Naive thymus-derived CD4-positive, alpha-beta T cell (primary cell): ENCODE measurements at regions not wholly inside any gene's neighbourhood (a gene's known extent, or its start where the extent isn't known, plus 50 kb on each side); places are given as distances from the start of the nearest gene placed in this dataset.
"Not testable (repeated sequence)": the region's sequence is repeated elsewhere in the genome, so short reads cannot be mapped to it uniquely, and the experiment has no call there.

Source experiments
- ATAC-seq: fragments of 150-1000 bp; cut with Tn5 transposase; 2 replicates; pipeline ENCODE4 v1.10.0; 2021; ENCODE audit warnings: mild to moderate bottlenecking, moderate library complexity
- CTCF ChIA-PET: fragments of 350-600 bp; sonication (Branson Sonifier 250); formaldehyde crosslinking; loops from one replicate; lab custom pipeline; 2021; ENCODE audit warnings: antibody characterized with exemption; lab: Charles Lee
- POLR2A ChIA-PET: fragments of 350-600 bp; sonication (Branson Sonifier 250); formaldehyde crosslinking; loops from one replicate; lab custom pipeline; 2021; ENCODE audit warnings: antibody characterized with exemption, inconsistent platforms; lab: Charles Lee
- DNase-seq, 9 donors: peaks; one replicate each; pipeline versions ENCODE4 v3.0.0 to v3.0.0-alpha.2; 2020 to 2022; ENCODE audit warnings: mixed read lengths in 1 of 9
- H3K27ac ChIP-seq: one replicate; pipeline ENCODE4 v1.7.0; 2013; ENCODE audit warnings: mild to moderate bottlenecking, low read depth, low read length, moderate library complexity
- H3K27me3 ChIP-seq, 2 donors: one replicate each; pipeline ENCODE4 v1.7.0; 2013; ENCODE audit warnings: low read length in 2 of 2, mild to moderate bottlenecking in 2 of 2, moderate library complexity in 2 of 2; ENCODE audit not compliant: control insufficient read depth in 2 of 2, insufficient read depth in 2 of 2
- H3K36me3 ChIP-seq, 3 experiments: 1 replicate in 2 of 3; 2 replicates in 1 of 3; pipeline ENCODE4 v1.7.0; 2013; ENCODE audit warnings: low read length in 3 of 3, mild to moderate bottlenecking in 3 of 3, moderate library complexity in 1 of 3; ENCODE audit not compliant: insufficient read depth in 3 of 3, control insufficient read depth in 2 of 3
- H3K4me1 ChIP-seq, 2 donors: one replicate each; pipeline ENCODE4 v1.7.0; 2013; ENCODE audit warnings: low read length in 2 of 2, mild to moderate bottlenecking in 2 of 2, moderate library complexity in 1 of 2; ENCODE audit not compliant: control insufficient read depth in 2 of 2, insufficient read depth in 2 of 2
- H3K4me3 ChIP-seq: 2 replicates; pipeline ENCODE4 v1.7.0; 2013; ENCODE audit warnings: mild to moderate bottlenecking, low read length
- H3K9me3 ChIP-seq, 3 experiments: 1 replicate in 2 of 3; 2 replicates in 1 of 3; pipeline ENCODE4 v1.7.0; 2013; ENCODE audit warnings: low read length in 3 of 3; ENCODE audit not compliant: control insufficient read depth in 2 of 3
- H3K27ac Mint-ChIP-seq, 9 donors: one replicate each; pipeline ENCODE4 v1.8.0; 2020 to 2022; ENCODE audit warnings: mixed read lengths in 9 of 9, mild to moderate bottlenecking in 8 of 9, moderate library complexity in 5 of 9, inconsistent platforms in 2 of 9
- H3K27me3 Mint-ChIP-seq, 5 donors: one replicate each; pipeline ENCODE4 v1.8.0; 2021 to 2022; ENCODE audit warnings: mixed read lengths in 5 of 5, mild to moderate bottlenecking in 1 of 5
- H3K36me3 Mint-ChIP-seq, 5 donors: one replicate each; pipeline ENCODE4 v1.8.0; 2020 to 2022; ENCODE audit warnings: mixed read lengths in 5 of 5, mild to moderate bottlenecking in 3 of 5, inconsistent platforms in 1 of 5
- H3K4me1 Mint-ChIP-seq, 7 donors: one replicate each; pipeline ENCODE4 v1.8.0; 2020 to 2022; ENCODE audit warnings: mixed read lengths in 7 of 7, mild to moderate bottlenecking in 3 of 7, inconsistent platforms in 1 of 7
- H3K4me3 Mint-ChIP-seq, 10 donors: one replicate each; pipeline ENCODE4 v1.8.0; 2020 to 2022; ENCODE audit warnings: mild to moderate bottlenecking in 10 of 10, mixed read lengths in 10 of 10, moderate library complexity in 6 of 10, inconsistent platforms in 2 of 10
- H3K9me3 Mint-ChIP-seq, 11 donors: one replicate each; pipeline ENCODE4 v1.8.0; 2020 to 2022; ENCODE audit warnings: mixed read lengths in 11 of 11, mild to moderate bottlenecking in 4 of 11, inconsistent platforms in 1 of 11, moderate library complexity in 1 of 11
- intact Hi-C, 2 donors: fragments of 100-400 bp; cut with micrococcal nuclease; formaldehyde crosslinking; loops; one replicate each; pipeline ENCODE4 v1.15.1; 2023

DNA sequence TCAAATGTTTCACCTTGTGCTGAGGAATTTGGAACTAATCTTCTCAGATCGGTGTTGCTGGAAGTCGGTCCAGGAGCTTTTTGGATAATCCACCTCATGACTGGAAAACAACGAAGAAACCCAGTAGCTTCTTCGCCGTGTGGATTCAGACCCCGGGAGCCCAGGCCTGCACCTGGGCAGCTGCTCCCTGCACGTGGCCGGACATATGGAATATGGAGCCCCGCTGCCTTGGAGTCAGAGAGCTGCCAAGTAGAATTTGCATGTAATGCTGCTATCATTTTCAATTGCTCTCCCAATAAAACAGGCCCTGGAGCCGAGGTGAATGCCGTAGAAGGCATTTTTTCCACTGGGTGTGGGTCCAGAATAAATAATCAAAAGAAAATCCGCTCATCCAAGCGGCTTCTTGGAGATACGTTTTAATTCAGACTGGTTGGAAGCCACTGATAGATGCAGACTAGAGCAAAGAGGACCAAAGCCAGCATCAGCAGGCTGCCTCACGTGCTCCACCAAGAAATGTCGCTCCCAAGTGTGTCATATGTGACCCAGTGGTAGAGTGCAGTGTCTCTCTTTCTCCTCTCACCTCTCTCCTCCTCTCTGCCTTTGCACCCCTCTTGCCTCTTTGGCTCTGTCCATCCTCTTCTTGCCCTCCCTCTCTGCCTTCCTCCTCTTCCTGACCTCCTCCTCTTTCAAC, 115.3 kb downstream of the ZNF664 start:
- Histone ChIP-seq H3K27ac (no peak overlapping the region), H3K4me1 (no peaks in the 10 kb centered on the region), H3K36me3 (no peaks in the 10 kb centered on the region), H3K4me3 (no peak overlapping the region), H3K27me3 (no peaks in the 10 kb centered on the region), H3K9me3 (peaks cover 0 to 6% (median 0%) of the 10 kb centered on the region in 3 experiments)
- peaks cover 0 to 2% (median 0%) of the 10 kb centered on the region in 11 donors for H3K9me3 Mint-ChIP-seq
- POLR2A ChIA-PET = no interaction called here
- H3K36me3 Mint-ChIP-seq = no peaks in the 10 kb centered on the region
- H3K27me3 Mint-ChIP-seq = peaks cover 0 to 4% (median 0%) of the 10 kb centered on the region in 5 donors
- no peak for ATAC-seq
- intact Hi-C loops = no loop called here
- no peak for DNase-seq
- no peak overlapping the region for H3K4me3 Mint-ChIP-seq
- CTCF ChIA-PET = interaction anchor here (0.5 kb wide), 1 partner anchor 183 kb away, joined by 4 read pairs; no protein-coding TSS in a partner anchor
- no peak overlapping the region for H3K27ac Mint-ChIP-seq
- peaks cover 0 to 1% (median 0%) of the 10 kb centered on the region in 7 donors for H3K4me1 Mint-ChIP-seq

DNA sequence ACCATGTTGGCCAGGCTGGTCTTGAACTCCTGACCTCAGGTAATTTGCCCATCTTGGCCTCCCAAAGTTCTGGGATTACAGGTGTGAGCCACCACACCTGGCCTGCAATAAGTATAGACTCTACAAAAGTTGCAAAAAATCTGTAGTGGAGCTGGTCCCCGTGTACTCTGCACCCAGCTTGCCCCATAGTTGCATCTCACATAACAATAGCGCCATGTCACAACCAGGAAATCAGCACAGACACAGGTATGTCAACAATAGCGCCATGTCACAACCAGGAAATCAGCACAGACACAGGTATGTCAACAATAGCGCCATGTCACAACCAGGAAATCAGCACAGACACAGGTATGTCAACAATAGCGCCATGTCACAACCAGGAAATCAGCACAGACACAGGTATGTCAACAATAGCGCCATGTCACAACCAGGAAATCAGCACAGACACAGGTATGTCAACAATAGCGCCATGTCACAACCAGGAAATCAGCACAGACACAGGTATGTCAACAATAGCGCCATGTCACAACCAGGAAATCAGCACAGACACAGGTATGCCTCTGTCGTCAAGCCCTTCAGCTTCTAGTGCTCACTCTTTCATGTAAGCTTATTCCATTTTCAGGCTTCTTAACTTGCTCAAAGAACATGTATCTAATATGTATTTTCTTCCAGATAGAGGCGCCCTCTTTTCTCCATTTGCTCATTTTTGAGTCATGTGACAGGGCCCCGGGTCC, 116.3 kb downstream of the ZNF664 start:
- H3K27ac ChIP-seq, H3K9me3 ChIP-seq, H3K36me3 Mint-ChIP-seq, intact Hi-C loops, DNase-seq, ATAC-seq, H3K36me3 ChIP-seq, H3K4me1 ChIP-seq, H3K4me3 Mint-ChIP-seq, CTCF ChIA-PET, H3K27me3 Mint-ChIP-seq, POLR2A ChIA-PET, H3K9me3 Mint-ChIP-seq, H3K27me3 ChIP-seq, H3K27ac Mint-ChIP-seq, H3K4me1 Mint-ChIP-seq, H3K4me3 ChIP-seq: not testable (repeated sequence)

DNA sequence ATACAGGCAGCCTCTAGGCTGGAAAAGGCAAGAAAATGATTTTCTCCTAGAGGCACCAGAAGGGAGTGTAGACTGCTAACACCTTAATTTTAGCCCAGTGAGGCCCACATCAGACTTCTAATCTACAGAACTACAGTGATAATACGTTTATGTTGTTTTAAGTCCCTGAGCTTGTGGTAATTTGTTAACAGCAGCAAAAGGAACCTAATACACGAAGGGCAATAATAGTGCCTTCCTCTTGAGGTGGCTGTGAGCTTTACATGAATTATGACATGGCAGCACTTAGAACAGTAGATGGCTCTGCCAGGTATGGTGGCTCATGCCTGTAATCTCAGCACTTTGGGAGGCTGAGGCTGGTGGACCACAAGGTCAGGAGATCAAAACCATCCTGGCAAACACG, 118.8 kb downstream of the ZNF664 start:
- Histone ChIP-seq H3K36me3 (no peaks in the 10 kb centered on the region), H3K4me3 (no peak overlapping the region), H3K27ac (no peak overlapping the region), H3K9me3 (peaks cover 0 to 6% (median 0%) of the 10 kb centered on the region in 3 experiments), H3K4me1 (no peaks in the 10 kb centered on the region), H3K27me3 (no peaks in the 10 kb centered on the region)
- Mint-ChIP-seq H3K4me3 (no peak overlapping the region), H3K36me3 (no peaks in the 10 kb centered on the region), H3K27me3 (peaks cover 0 to 4% (median 0%) of the 10 kb centered on the region in 5 donors), H3K9me3 (peaks cover 0 to 3% (median 0%) of the 10 kb centered on the region in 11 donors), H3K4me1 (no peaks in the 10 kb centered on the region), H3K27ac (no peak overlapping the region)
- no peak for DNase-seq
- ATAC-seq = no peak
- POLR2A ChIA-PET = no interaction called here
- CTCF ChIA-PET = no interaction called here
- intact Hi-C loops = no loop called here

GRCh38 chr12:124092532-124092931, 119.5 kb downstream of the ZNF664 start:
- POLR2A ChIA-PET, H3K36me3 Mint-ChIP-seq, intact Hi-C loops: not testable (repeated sequence)

DNA sequence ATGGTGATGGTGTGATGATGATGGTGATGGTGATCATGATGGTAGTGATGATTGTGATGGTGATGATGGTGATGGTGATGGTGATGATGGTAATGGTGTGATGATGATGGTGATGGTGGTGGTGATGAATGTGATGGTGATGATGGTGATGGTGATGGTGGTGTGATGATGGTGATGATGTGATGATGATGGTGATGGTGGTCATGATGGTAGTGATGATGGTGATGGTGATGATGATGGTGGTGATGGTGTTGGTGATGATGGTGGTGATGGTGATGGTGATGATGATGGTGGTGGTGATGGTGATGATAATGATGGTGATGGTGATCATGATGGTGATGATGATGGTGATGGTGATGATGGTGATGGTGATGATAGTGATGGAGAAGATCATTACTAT, 120.3 kb downstream of the ZNF664 start:
- Histone ChIP-seq H3K27me3 (no peaks in the 10 kb centered on the region), H3K4me3 (no peak overlapping the region), H3K4me1 (no peaks in the 10 kb centered on the region), H3K36me3 (no peaks in the 10 kb centered on the region), H3K27ac (no peak overlapping the region), H3K9me3 (peaks cover 0 to 6% (median 0%) of the 10 kb centered on the region in 3 experiments)
- Mint-ChIP-seq H3K36me3 (no peaks in the 10 kb centered on the region), H3K27ac (no peak overlapping the region), H3K27me3 (peaks cover 0 to 9% (median 4%) of the 10 kb centered on the region in 5 donors), H3K4me1 (no peaks in the 10 kb centered on the region), H3K4me3 (no peak overlapping the region), H3K9me3 (peaks cover 0 to 6% (median 0%) of the 10 kb centered on the region in 11 donors)
- ChIA-PET POLR2A (no interaction called here), CTCF (no interaction called here)
- no peak for DNase-seq
- no peak for ATAC-seq
- intact Hi-C loops = no loop called here

More at GRCh38 chr12:124092532-124092931, 119.5 kb downstream of the ZNF664 start:
- H3K4me1 ChIP-seq, H3K27me3 Mint-ChIP-seq, H3K4me1 Mint-ChIP-seq, H3K27ac ChIP-seq, H3K4me3 Mint-ChIP-seq, CTCF ChIA-PET, H3K27me3 ChIP-seq, H3K27ac Mint-ChIP-seq, H3K9me3 ChIP-seq, H3K36me3 ChIP-seq, DNase-seq, ATAC-seq, H3K9me3 Mint-ChIP-seq, H3K4me3 ChIP-seq: not testable (repeated sequence)

- Mint-ChIP-seq H3K27me3 (peaks cover 0 to 16% (median 9%) of the 10 kb centered on the region in 5 donors), H3K36me3 (no peaks in the 10 kb centered on the region), H3K27ac (no peak overlapping the region), H3K4me3 (no peak overlapping the region), H3K9me3 (peaks cover 0 to 6% (median 0%) of the 10 kb centered on the region in 11 donors), H3K4me1 (no peaks in the 10 kb centered on the region)
- intact Hi-C loops = no loop called here
- POLR2A ChIA-PET = no interaction called here
- Histone ChIP-seq H3K4me3 (no peak overlapping the region), H3K27ac (no peak overlapping the region), H3K36me3 (no peaks in the 10 kb centered on the region), H3K27me3 (no peaks in the 10 kb centered on the region), H3K9me3 (peaks cover 0 to 6% (median 0%) of the 10 kb centered on the region in 3 experiments), H3K4me1 (no peaks in the 10 kb centered on the region)
- DNase-seq (no peak), ATAC-seq (no peak)
- CTCF ChIA-PET = no interaction called here
Measured at GRCh38 chr12:124094188-124094587, 121.2 kb downstream of the ZNF664 start.
